GM21528 (cell line): ENCODE measurements at regions not wholly inside any gene's neighbourhood (a gene's known extent, or its start where the extent isn't known, plus 50 kb on each side); places are given as distances from the start of the nearest gene placed in this dataset.

ENCODE experiments used
- ATAC-seq: cut with Tn5 transposase; IDR thresholded peaks from one replicate; pipeline ENCODE4 v1.9.1; 2021; ENCODE audit warnings: mild to moderate bottlenecking, moderate library complexity; ENCODE audit not compliant: unreplicated experiment, low FRiP score

- ATAC-seq = no peak
Observed at GRCh38 chr2:239883326-239884050, 141.7 kb downstream of the NDUFA10 start.

GRCh38 chr2:239882781-239883180 lies 142.4 kb downstream of the NDUFA10 start:
- no peak for ATAC-seq

GRCh38 chr2:239882331-239882732 lies 142.8 kb downstream of the NDUFA10 start:
- ATAC-seq = no peak

- ATAC-seq = no peak
Observed at GRCh38 chr2:239881561-239882320, 143.4 kb downstream of the NDUFA10 start.

GRCh38 chr2:239881031-239881471 lies 144.1 kb downstream of the NDUFA10 start:
- no peak for ATAC-seq

GRCh38 chr2:239880396-239880795 lies 144.7 kb downstream of the NDUFA10 start:
- no peak for ATAC-seq

- ATAC-seq = no peak
Observed at GRCh38 chr2:239879423-239880084, 145.6 kb downstream of the NDUFA10 start.

GRCh38 chr2:239878686-239879085 lies 146.5 kb downstream of the NDUFA10 start:
- ATAC-seq = no peak

- ATAC-seq = no peak
Observed at GRCh38 chr2:239876948-239877289, 148.2 kb downstream of the NDUFA10 start.

- ATAC-seq = no peak
Observed at GRCh38 chr2:239876271-239876947, 148.7 kb downstream of the NDUFA10 start.

- ATAC-seq = no peak
Observed at GRCh38 chr2:239874636-239875356, 150.3 kb downstream of the NDUFA10 start.

GRCh38 chr2:239873656-239874635 lies 151.2 kb downstream of the NDUFA10 start:
- ATAC-seq = no peak

- no peak for ATAC-seq
Observed at GRCh38 chr2:239871481-239872435, 153.4 kb downstream of the NDUFA10 start.

- ATAC-seq = no peak
Observed at GRCh38 chr2:239870863-239871262, 154.3 kb downstream of the NDUFA10 start.

- no peak for ATAC-seq
Observed at GRCh38 chr2:239870276-239870675, 154.9 kb downstream of the NDUFA10 start.

GRCh38 chr2:239869272-239870155 lies 155.6 kb downstream of the NDUFA10 start:
- ATAC-seq = no peak

GRCh38 chr2:239868556-239869181 lies 156.5 kb downstream of the NDUFA10 start:
- no peak for ATAC-seq
